Esophagus muscularis mucosa (tissue), 3 donors: ENCODE measurements at regions not wholly inside any gene's neighbourhood (a gene's known extent, or its start where the extent isn't known, plus 50 kb on each side); places are given as distances from the start of the nearest gene placed in this dataset.

Experiments
- POLR2A ChIP-seq: fragments of 450-650 bp; IDR thresholded peaks from one replicate; pipeline ENCODE4 v1.6.1; 2017; ENCODE audit warnings: antibody characterized with exemption, moderate library complexity, mild to moderate bottlenecking, low read depth
- TF ChIP-seq, protein P1 (sequence below), 3 experiments: fragments of 200-600 bp in 2 of 3; fragments of 450-650 bp in 1 of 3; sonication (generic) in 2 of 3; IDR thresholded peaks; one replicate each; pipeline ENCODE4 v1.5.1; 2017 to 2019; ENCODE audit warnings: antibody characterized with exemption in 3 of 3, mild to moderate bottlenecking in 2 of 3, moderate library complexity in 1 of 3

DNA sequence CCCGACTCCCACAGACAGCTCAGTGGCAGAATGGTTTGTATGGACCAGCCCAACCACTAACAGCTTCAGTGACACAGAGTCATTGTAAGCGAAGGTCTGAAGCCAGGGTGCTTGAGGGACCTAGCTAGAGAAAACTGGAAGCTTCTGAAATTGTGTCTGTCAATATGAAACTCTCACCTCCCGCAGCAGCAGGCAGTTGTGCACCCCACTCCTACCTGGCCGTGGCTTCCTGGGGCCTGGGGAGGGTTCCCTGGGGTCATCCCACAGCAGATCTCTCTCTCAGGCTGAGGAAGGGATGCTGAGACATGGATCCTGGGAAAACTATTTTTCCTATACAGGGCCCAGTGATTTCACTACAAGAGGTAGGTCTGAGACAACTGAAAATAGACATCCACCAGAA lies 229.5 kb downstream of the TFCP2L1 start:
- no peak for TF ChIP-seq POLR2A
- TF ChIP-seq, protein P1, sequence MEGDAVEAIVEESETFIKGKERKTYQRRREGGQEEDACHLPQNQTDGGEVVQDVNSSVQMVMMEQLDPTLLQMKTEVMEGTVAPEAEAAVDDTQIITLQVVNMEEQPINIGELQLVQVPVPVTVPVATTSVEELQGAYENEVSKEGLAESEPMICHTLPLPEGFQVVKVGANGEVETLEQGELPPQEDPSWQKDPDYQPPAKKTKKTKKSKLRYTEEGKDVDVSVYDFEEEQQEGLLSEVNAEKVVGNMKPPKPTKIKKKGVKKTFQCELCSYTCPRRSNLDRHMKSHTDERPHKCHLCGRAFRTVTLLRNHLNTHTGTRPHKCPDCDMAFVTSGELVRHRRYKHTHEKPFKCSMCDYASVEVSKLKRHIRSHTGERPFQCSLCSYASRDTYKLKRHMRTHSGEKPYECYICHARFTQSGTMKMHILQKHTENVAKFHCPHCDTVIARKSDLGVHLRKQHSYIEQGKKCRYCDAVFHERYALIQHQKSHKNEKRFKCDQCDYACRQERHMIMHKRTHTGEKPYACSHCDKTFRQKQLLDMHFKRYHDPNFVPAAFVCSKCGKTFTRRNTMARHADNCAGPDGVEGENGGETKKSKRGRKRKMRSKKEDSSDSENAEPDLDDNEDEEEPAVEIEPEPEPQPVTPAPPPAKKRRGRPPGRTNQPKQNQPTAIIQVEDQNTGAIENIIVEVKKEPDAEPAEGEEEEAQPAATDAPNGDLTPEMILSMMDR (IDR thresholded peaks at IDR 0.05) = no peak
